ENCODE measurements at regions not wholly inside any gene's neighbourhood (a gene's known extent, or its start where the extent isn't known, plus 50 kb on each side); places are given as distances from the start of the nearest gene placed in this dataset.

GRCh38 chr4:115428455-115428854 lies 315.0 kb upstream of the NDST4 start:
- Histone ChIP-seq H3K27ac (ENCODE audit: low read depth, low read length) (no peak overlapping the region), H3K4me1 (ENCODE audit: control insufficient read depth, insufficient read depth, low read length, unreplicated experiment) (no peaks in the 10 kb centered on the region), H2AFZ (ENCODE audit: low read length, unreplicated experiment) (no peak overlapping the region), H3K36me3 (ENCODE audit: insufficient read depth, low read length) (no peaks in the 10 kb centered on the region), H3K79me2 (ENCODE audit: control insufficient read depth, insufficient read depth, low read length, unreplicated experiment) (no peaks in the 10 kb centered on the region), H3K4me3 (ENCODE audit: low read depth, low read length) (no peak overlapping the region), H3K27me3 (ENCODE audit: insufficient read depth, low read length) (no peaks in the 10 kb centered on the region)

GRCh38 chr4:115424852-115425251 lies 311.4 kb upstream of the NDST4 start:
- H3K4me3 ChIP-seq (ENCODE audit: low read depth, low read length) = no peak overlapping the region
- no peak overlapping the region for H3K27ac ChIP-seq (ENCODE audit: low read depth, low read length)
- H3K4me1 ChIP-seq (ENCODE audit: control insufficient read depth, insufficient read depth, low read length, unreplicated experiment) = no peaks in the 10 kb centered on the region

GRCh38 chr4:115418635-115419396 lies 305.4 kb upstream of the NDST4 start:
- Histone ChIP-seq H3K27ac (ENCODE audit: low read depth, low read length) (no peak overlapping the region), H3K4me3 (ENCODE audit: low read depth, low read length) (no peak overlapping the region), H3K36me3 (ENCODE audit: insufficient read depth, low read length) (no peaks in the 10 kb centered on the region), H2AFZ (ENCODE audit: low read length, unreplicated experiment) (no peak overlapping the region), H3K4me1 (ENCODE audit: control insufficient read depth, insufficient read depth, low read length, unreplicated experiment) (no peaks in the 10 kb centered on the region), H3K79me2 (ENCODE audit: control insufficient read depth, insufficient read depth, low read length, unreplicated experiment) (no peaks in the 10 kb centered on the region), H3K27me3 (ENCODE audit: insufficient read depth, low read length) (no peaks in the 10 kb centered on the region)

More at GRCh38 chr4:115424852-115425251, 311.4 kb upstream of the NDST4 start:
- Histone ChIP-seq H3K36me3 (ENCODE audit: insufficient read depth, low read length) (no peaks in the 10 kb centered on the region), H3K79me2 (ENCODE audit: control insufficient read depth, insufficient read depth, low read length, unreplicated experiment) (no peaks in the 10 kb centered on the region), H2AFZ (ENCODE audit: low read length, unreplicated experiment) (no peak overlapping the region), H3K27me3 (ENCODE audit: insufficient read depth, low read length) (no peaks in the 10 kb centered on the region)

DNA sequence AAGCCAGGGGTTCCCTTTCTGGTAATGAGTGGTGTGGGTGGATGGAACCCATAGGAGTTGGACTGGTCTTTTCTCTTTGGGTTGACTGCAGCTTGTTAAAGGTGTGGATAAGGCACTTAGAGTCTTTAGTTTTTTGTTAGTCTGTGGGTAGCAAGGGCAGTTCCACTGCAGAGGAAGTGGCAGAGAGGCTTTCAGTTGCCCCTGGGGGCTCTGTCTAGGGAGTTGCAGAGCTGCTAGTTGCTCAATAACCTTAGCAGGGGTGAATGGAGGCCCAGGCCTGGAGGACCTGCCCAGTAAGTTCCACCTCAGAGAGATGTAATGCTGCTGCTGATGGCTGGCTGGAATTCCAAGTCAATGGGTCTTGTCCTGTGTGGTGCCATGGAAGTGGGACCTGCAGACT lies 282.6 kb upstream of the NDST4 start:
- Histone ChIP-seq H3K36me3 (ENCODE audit: insufficient read depth, low read length) (no peaks in the 10 kb centered on the region), H3K4me1 (ENCODE audit: control insufficient read depth, insufficient read depth, low read length, unreplicated experiment) (no peaks in the 10 kb centered on the region), H2AFZ (ENCODE audit: low read length, unreplicated experiment) (no peak overlapping the region), H3K27ac (ENCODE audit: low read depth, low read length) (no peak overlapping the region), H3K4me3 (ENCODE audit: low read depth, low read length) (no peak overlapping the region), H3K27me3 (ENCODE audit: insufficient read depth, low read length) (no peaks in the 10 kb centered on the region), H3K79me2 (ENCODE audit: control insufficient read depth, insufficient read depth, low read length, unreplicated experiment) (no peaks in the 10 kb centered on the region)

DNA sequence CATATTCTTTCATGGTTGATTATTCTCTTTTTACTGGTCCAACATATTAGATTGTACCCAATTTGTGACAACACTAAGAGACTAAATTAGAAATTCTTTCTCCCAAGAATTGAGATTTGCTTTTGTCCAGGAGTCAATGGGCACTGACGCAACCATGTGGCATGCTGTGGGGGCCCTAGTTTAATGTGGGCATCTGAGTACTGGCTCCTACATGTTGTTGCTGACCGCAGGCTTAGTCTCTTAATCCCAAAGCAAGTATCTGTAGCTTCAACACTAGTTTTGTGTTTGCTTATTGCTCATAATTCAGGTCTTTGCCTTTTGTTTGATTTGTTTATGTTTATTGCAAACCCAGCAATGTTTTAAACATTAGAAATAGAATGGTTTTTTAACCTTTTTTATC lies 263.4 kb upstream of the NDST4 start:
- Histone ChIP-seq H2AFZ (ENCODE audit: low read length, unreplicated experiment) (no peak overlapping the region), H3K27ac (ENCODE audit: low read depth, low read length) (no peak overlapping the region), H3K36me3 (ENCODE audit: insufficient read depth, low read length) (no peaks in the 10 kb centered on the region), H3K4me3 (ENCODE audit: low read depth, low read length) (no peak overlapping the region), H3K27me3 (ENCODE audit: insufficient read depth, low read length) (no peaks in the 10 kb centered on the region), H3K79me2 (ENCODE audit: control insufficient read depth, insufficient read depth, low read length, unreplicated experiment) (no peaks in the 10 kb centered on the region), H3K4me1 (ENCODE audit: control insufficient read depth, insufficient read depth, low read length, unreplicated experiment) (no peaks in the 10 kb centered on the region)

DNA sequence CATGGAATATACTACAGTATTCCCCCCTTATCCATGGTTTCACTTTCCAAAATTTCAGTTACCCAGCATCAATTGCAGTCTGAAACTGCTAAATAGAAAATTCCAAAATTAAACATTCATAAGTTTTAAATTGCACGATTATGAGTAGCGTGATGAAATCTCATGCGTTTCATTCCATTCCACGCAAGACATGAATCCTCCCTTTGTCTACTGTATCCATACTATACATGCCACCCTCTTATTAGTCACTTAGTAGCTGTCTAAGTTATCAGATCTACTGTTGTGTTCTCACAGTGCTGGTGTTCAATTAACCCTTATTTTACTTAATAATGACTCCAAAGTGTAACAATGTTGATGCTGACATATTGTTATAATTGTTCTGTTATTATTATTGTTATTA lies 261.2 kb upstream of the NDST4 start:
- Histone ChIP-seq H3K4me3 (ENCODE audit: low read depth, low read length) (no peak overlapping the region), H2AFZ (ENCODE audit: low read length, unreplicated experiment) (no peak overlapping the region), H3K27me3 (ENCODE audit: insufficient read depth, low read length) (no peaks in the 10 kb centered on the region), H3K36me3 (ENCODE audit: insufficient read depth, low read length) (no peaks in the 10 kb centered on the region), H3K4me1 (ENCODE audit: control insufficient read depth, insufficient read depth, low read length, unreplicated experiment) (no peaks in the 10 kb centered on the region), H3K27ac (ENCODE audit: low read depth, low read length) (no peak overlapping the region), H3K79me2 (ENCODE audit: control insufficient read depth, insufficient read depth, low read length, unreplicated experiment) (no peaks in the 10 kb centered on the region)

GRCh38 chr4:115370490-115370889 lies 257.1 kb upstream of the NDST4 start:
- no peak overlapping the region for H3K4me3 ChIP-seq (ENCODE audit: low read depth, low read length)
- H3K27me3 ChIP-seq (ENCODE audit: insufficient read depth, low read length) = no peaks in the 10 kb centered on the region
- H2AFZ ChIP-seq (ENCODE audit: low read length, unreplicated experiment) = no peak overlapping the region
- no peaks in the 10 kb centered on the region for H3K79me2 ChIP-seq (ENCODE audit: control insufficient read depth, insufficient read depth, low read length, unreplicated experiment)
- no peaks in the 10 kb centered on the region for H3K36me3 ChIP-seq (ENCODE audit: insufficient read depth, low read length)
- H3K27ac ChIP-seq (ENCODE audit: low read depth, low read length) = no peak overlapping the region
- no peaks in the 10 kb centered on the region for H3K4me1 ChIP-seq (ENCODE audit: control insufficient read depth, insufficient read depth, low read length, unreplicated experiment)

- Histone ChIP-seq H3K79me2 (ENCODE audit: control insufficient read depth, insufficient read depth, low read length, unreplicated experiment) (no peaks in the 10 kb centered on the region), H3K4me1 (ENCODE audit: control insufficient read depth, insufficient read depth, low read length, unreplicated experiment) (no peaks in the 10 kb centered on the region), H3K4me3 (ENCODE audit: low read depth, low read length) (no peak overlapping the region), H2AFZ (ENCODE audit: low read length, unreplicated experiment) (no peak overlapping the region), H3K36me3 (ENCODE audit: insufficient read depth, low read length) (no peaks in the 10 kb centered on the region), H3K27me3 (ENCODE audit: insufficient read depth, low read length) (no peaks in the 10 kb centered on the region), H3K27ac (ENCODE audit: low read depth, low read length) (no peak overlapping the region)
Observed at GRCh38 chr4:115370012-115370411, 256.6 kb upstream of the NDST4 start.

GRCh38 chr4:115366390-115366789 lies 253.0 kb upstream of the NDST4 start:
- Histone ChIP-seq H3K79me2 (ENCODE audit: control insufficient read depth, insufficient read depth, low read length, unreplicated experiment) (no peaks in the 10 kb centered on the region), H3K4me3 (ENCODE audit: low read depth, low read length) (no peak overlapping the region), H2AFZ (ENCODE audit: low read length, unreplicated experiment) (no peak overlapping the region), H3K27me3 (ENCODE audit: insufficient read depth, low read length) (no peaks in the 10 kb centered on the region), H3K27ac (ENCODE audit: low read depth, low read length) (no peak overlapping the region), H3K4me1 (ENCODE audit: control insufficient read depth, insufficient read depth, low read length, unreplicated experiment) (no peaks in the 10 kb centered on the region), H3K36me3 (ENCODE audit: insufficient read depth, low read length) (no peaks in the 10 kb centered on the region)

GRCh38 chr4:115365185-115365584 lies 251.8 kb upstream of the NDST4 start:
- Histone ChIP-seq H3K27ac (ENCODE audit: low read depth, low read length) (no peak overlapping the region), H3K4me1 (ENCODE audit: control insufficient read depth, insufficient read depth, low read length, unreplicated experiment) (no peaks in the 10 kb centered on the region), H3K36me3 (ENCODE audit: insufficient read depth, low read length) (no peaks in the 10 kb centered on the region), H2AFZ (ENCODE audit: low read length, unreplicated experiment) (no peak overlapping the region), H3K79me2 (ENCODE audit: control insufficient read depth, insufficient read depth, low read length, unreplicated experiment) (no peaks in the 10 kb centered on the region), H3K27me3 (ENCODE audit: insufficient read depth, low read length) (no peaks in the 10 kb centered on the region), H3K4me3 (ENCODE audit: low read depth, low read length) (no peak overlapping the region)

DNA sequence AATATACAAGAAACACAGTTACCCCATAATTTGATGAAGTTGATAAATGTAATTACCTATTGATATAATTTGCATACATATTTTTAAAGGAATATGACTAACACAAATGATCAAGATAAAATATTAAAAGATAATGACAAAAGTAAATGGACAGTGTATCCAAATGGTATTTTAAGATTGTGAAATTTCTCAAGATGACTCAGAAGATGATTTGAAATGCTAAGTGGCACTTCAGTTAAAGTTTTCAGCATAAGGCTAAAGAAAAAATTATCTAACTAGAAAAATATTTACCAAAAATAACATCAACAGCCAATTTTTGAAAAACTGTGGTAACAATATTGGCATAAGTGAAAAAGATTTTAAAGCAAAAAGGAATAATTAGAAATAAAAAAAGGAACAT lies 248.4 kb upstream of the NDST4 start:
- no peak overlapping the region for H3K4me3 ChIP-seq (ENCODE audit: low read depth, low read length)
- no peaks in the 10 kb centered on the region for H3K4me1 ChIP-seq (ENCODE audit: control insufficient read depth, insufficient read depth, low read length, unreplicated experiment)
- no peaks in the 10 kb centered on the region for H3K79me2 ChIP-seq (ENCODE audit: control insufficient read depth, insufficient read depth, low read length, unreplicated experiment)
- no peaks in the 10 kb centered on the region for H3K27me3 ChIP-seq (ENCODE audit: insufficient read depth, low read length)
- no peak overlapping the region for H2AFZ ChIP-seq (ENCODE audit: low read length, unreplicated experiment)
- H3K27ac ChIP-seq (ENCODE audit: low read depth, low read length) = no peak overlapping the region
- H3K36me3 ChIP-seq (ENCODE audit: insufficient read depth, low read length) = no peaks in the 10 kb centered on the region

All from ACC112 (cell line).